CD4-positive, alpha-beta T cell treated with Interleukin-4 for 4 hours (primary cell): ENCODE measurements at regions not wholly inside any gene's neighbourhood (a gene's known extent, or its start where the extent isn't known, plus 50 kb on each side); places are given as distances from the start of the nearest gene placed in this dataset.

Source experiments
- DNase-seq: peaks from one replicate; pipeline ENCODE4 v3.0.0-alpha.2; 2020

GRCh38 chr3:14590569-14590968, 50.4 kb upstream of the GRIP2 start:
- no peak for DNase-seq

DNA sequence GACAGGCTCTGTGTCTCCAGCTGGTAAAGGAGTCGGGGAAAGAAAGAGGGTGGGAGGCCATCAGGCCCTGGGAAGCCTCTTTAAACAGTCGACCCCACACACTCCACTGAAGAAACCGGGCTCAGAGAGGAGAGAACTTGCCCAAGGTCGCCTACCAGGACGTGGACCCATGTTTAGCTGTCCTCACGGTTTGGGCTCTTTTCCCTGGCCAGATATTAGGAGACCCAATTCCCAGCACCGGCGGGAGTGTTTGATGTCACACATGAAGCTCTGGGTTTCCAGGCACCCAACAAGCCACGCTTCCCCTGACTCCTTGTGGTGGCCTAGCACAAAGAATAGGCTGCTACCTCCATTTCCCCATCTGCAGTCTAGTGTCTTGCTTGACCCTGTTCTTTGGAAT, 52.2 kb upstream of the GRIP2 start:
- DNase-seq = no peak

- no peak for DNase-seq
Measured at GRCh38 chr3:14592836-14593235, 52.7 kb upstream of the GRIP2 start.

- no peak for DNase-seq
Measured at GRCh38 chr3:14594234-14594633, 54.1 kb upstream of the GRIP2 start.

DNA sequence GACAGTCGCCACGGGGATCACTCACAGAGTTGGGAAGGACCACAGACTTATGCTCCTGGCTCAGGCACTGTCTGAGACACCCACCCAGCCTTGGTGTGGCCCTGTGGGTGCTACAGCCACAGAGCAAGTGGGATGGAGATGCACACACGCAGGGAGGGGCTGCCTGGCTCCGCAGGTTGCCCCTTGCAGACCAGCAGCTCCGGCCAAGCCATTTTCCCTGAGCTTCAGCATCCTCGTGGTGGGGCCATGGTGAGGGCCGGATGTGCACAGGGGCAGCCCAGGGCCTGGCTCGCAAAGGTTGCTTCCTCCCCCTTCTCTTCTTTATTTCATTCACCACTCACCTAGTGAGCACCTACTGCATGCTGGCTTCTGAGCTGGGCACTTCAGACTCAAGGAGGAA, 55.4 kb upstream of the GRIP2 start:
- DNase-seq = no peak

DNA sequence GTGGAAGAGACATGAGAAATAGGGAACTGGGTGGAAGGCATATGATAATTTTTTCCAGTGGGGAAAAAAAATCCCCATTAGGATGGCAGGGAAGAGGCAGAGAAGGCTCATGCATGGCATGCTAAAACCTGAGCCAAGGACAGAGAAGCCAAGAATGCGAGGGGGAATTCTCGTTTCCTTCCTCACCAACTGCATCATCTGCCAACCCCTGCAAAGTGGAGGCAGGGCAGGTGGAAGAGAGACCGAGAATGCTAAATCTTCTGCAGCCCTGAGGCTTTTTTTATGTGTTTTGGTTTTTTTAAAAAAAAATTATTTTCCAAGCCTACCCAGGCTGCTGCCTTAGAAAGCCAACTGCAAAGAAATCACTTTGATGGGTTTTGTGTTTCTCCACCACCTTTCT, 54.3 kb upstream of the CCDC174 start:
- no peak for DNase-seq

GRCh38 chr3:14598143-14598569, 53.4 kb upstream of the CCDC174 start:
- DNase-seq = peak; percentile 21

DNA sequence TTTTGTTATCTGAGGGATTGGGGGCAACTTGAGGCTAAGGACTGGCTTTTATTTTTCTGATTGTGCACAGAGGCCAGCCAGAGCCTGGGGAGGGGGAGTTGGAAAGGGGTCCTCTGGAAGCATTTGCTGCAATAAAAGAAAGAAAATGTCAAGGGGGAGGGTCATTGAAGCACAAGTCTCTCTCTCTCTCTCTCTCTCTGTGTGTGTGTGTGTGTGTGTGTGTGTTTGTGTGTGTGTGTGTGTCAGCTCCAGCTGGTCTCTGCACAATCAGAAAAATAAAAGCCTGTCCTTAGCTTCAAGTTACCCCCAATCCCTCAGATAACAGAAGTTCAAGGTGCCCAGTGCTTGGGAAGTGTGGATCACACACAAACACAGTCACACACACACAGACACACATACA, 52.1 kb upstream of the CCDC174 start:
- no peak for DNase-seq

DNA sequence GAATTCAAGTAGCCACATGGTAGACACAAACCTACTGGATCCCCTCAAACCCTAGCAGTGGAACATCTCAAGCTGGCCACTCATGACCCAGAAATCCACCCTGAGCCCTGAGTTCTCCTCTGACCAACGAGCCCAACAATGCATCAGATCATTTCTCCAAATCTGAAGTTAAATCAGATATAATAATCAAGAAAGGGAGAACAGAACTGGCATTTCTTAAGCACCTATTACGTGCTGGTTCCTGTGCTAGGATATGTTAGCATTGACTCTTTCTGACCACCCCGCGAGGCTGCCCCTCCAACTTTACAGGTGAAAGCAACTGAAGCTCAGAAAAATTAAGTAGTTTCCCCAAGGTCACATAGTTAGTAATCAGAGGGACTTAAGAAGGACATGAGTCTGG, 51.5 kb upstream of the CCDC174 start:
- DNase-seq = no peak

DNA sequence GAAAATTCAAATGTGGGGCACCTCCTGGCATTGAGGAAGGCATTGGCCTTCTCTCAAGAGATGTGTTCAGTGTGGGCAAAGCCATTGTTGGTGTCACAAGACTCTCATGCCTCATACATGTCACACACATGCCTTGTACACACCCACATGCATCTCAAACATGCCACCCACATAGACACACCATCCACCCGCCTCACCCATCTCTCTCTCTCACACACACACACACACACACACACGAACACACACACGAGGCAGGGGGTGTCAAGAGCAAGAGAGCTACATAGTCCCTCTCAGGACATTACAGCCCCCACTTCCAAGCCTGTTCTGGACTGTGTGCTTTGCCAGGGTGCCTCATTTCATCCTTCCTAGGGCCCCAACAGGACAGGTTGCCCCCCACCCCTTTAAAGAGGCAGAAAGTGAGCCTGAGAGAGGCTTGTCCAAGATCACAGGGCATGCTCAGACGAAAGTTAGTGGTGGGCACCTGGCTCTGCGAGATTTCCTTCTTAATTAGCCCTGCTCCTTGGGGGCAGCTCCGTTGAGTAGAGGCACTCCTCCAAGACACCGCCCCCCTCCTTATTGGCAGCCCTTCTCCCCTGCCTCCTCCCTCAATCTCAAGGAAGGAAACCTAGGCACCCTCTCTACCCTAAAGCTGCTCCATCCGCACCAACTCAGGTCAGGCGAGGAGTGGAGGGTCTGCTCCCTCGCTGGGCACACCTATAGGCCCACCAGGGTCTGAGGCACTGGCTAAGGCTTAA, 50.5 kb upstream of the CCDC174 start:
- DNase-seq = no peak

DNA sequence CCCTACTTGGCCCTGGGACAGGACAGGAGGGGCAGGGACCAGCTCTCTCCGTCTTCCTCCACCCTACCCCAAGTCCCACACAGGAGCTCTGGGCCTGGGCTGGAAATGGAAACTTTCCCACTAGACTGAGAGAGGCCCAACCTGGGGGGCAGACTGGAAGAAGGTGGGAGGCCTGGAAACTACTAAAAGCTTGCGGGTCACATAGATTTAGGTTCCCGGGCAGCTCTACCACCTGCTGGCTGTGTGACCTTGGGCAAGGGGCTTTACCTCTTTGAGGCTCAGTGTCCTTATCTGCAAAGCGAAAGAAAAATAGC, 49.9 kb upstream of the CCDC174 start:
- DNase-seq = no peak
